Stimulated activated CD8-positive, alpha-beta memory T cell treated with anti-CD3 and anti-CD28 coated beads, Interleukin-4, amount 100 ng/mL, for 48 hours (primary cell): ENCODE measurements at regions not wholly inside any gene's neighbourhood (a gene's known extent, or its start where the extent isn't known, plus 50 kb on each side); places are given as distances from the start of the nearest gene placed in this dataset.

Experiments
- DNase-seq: peaks from one replicate; pipeline ENCODE4 v3.0.0-alpha.2; 2020

GRCh38 chr12:76711241-76711640 lies 52.7 kb upstream of the ZDHHC17 start:
- DNase-seq: no peak

GRCh38 chr12:76713130-76713529 lies 50.8 kb upstream of the ZDHHC17 start:
- no peak for DNase-seq

- no peak for DNase-seq
Measured at GRCh38 chr12:76713986-76714385, 49.9 kb upstream of the ZDHHC17 start.
